ENCODE measurements at regions not wholly inside any gene's neighbourhood (a gene's known extent, or its start where the extent isn't known, plus 50 kb on each side); places are given as distances from the start of the nearest gene placed in this dataset.

DNA sequence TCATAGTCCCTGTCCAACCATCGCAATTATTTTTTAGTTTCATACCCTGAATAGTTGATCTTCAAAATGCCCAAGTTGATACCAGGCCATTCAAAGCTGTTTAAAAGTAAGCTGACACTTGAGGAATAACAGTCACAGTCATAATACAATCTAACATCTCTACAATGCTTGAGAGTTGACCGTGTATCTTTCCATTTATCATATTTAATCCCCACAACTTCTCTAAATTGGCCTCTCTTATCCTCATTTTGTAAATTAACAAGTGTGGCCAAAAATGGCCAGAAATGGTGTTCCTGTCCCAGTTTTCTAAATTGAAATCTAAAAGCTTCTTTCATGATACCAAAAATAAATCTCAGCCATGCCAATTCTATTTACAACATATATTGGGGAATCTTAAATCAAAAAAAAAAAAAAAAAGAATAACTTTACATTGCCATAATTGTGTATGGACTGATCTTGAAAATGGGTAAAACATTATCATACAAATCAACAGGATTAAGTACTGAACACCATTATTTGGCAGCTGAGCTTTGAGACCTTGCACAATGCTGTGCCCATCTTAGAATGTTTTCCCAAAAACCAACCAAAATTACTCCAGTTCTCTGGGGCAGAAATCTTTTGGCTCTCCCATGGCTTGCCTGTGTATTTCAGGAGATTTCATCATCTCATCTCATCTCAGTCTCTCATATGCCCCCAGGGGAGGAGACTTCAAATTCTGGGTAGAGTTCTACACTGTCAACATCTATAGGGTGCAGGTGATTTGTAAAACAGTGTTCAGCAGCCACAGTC lies 448.7 kb upstream of the JARID2 start:
- H3K79me2 ChIP-seq: no peaks in the 10 kb centered on the region
- no peak overlapping the region for H3K4me3 ChIP-seq (ENCODE audit: low read depth, low read length)
- TF ChIP-seq, protein P1, sequence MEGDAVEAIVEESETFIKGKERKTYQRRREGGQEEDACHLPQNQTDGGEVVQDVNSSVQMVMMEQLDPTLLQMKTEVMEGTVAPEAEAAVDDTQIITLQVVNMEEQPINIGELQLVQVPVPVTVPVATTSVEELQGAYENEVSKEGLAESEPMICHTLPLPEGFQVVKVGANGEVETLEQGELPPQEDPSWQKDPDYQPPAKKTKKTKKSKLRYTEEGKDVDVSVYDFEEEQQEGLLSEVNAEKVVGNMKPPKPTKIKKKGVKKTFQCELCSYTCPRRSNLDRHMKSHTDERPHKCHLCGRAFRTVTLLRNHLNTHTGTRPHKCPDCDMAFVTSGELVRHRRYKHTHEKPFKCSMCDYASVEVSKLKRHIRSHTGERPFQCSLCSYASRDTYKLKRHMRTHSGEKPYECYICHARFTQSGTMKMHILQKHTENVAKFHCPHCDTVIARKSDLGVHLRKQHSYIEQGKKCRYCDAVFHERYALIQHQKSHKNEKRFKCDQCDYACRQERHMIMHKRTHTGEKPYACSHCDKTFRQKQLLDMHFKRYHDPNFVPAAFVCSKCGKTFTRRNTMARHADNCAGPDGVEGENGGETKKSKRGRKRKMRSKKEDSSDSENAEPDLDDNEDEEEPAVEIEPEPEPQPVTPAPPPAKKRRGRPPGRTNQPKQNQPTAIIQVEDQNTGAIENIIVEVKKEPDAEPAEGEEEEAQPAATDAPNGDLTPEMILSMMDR (IDR thresholded peaks at IDR 0.05): no peak
- no peak overlapping the region for H3K9ac ChIP-seq
- H3K9me3 ChIP-seq (ENCODE audit: control insufficient read depth, low read length): no peaks in the 10 kb centered on the region
- no peak overlapping the region for H3K4me2 ChIP-seq (ENCODE audit: low read length)
- H3K27me3 ChIP-seq (ENCODE audit: control insufficient read depth, insufficient read depth, low read length): no peaks in the 10 kb centered on the region
- H3K27ac ChIP-seq: no peak overlapping the region
- H3K36me3 ChIP-seq (ENCODE audit: control insufficient read depth, insufficient read depth, low read length): no peaks in the 10 kb centered on the region
- no peak overlapping the region for H2AFZ ChIP-seq
- H3K4me1 ChIP-seq: no peaks in the 10 kb centered on the region

DNA sequence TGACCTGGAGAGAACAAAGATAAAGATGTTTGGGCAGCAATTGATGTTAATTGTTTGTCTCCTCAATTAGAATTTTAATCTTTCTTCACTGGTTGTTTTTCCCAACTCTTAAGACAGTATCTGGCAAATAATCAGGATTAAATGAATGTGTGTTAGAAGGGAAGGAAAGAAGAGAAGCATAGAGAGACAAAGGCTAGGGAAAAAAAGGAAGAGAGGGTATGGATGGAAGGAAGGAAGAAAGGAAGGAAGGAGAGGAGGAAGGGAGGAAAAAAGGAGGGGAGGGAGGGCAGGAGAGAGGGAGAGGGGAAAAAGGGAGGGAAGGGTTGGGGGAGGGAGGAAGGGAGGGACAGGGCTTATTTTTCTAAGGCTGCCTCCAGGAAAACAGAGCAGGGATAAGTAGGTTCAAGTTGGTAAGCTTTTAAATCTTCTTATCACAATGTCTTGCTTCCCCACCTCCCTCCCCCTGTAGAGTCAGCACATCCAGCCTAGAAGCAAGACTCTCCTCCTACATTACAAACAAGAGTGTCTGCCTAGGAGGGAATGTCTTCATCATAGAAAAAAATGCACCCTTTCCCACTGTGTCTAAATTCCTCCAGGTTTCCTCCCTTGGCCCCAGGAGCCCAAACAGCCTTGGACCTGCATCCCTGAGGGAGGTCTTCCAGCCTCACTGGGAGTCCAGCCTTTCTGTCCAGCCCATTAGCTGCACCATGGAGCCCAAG lies 447.8 kb upstream of the JARID2 start:
- no peaks in the 10 kb centered on the region for H3K36me3 ChIP-seq (ENCODE audit: control insufficient read depth, insufficient read depth, low read length)
- no peaks in the 10 kb centered on the region for H3K27me3 ChIP-seq (ENCODE audit: control insufficient read depth, insufficient read depth, low read length)
- no peak overlapping the region for H3K27ac ChIP-seq
- H3K9ac ChIP-seq: no peak overlapping the region
- H2AFZ ChIP-seq: no peak overlapping the region
- no peak overlapping the region for H3K4me3 ChIP-seq (ENCODE audit: low read depth, low read length)
- H3K79me2 ChIP-seq: no peaks in the 10 kb centered on the region
- H3K4me2 ChIP-seq (ENCODE audit: low read length): no peak overlapping the region
- TF ChIP-seq, protein P1 (IDR thresholded peaks at IDR 0.05): no peak
- H3K4me1 ChIP-seq: no peaks in the 10 kb centered on the region
- no peaks in the 10 kb centered on the region for H3K9me3 ChIP-seq (ENCODE audit: control insufficient read depth, low read length)

DNA sequence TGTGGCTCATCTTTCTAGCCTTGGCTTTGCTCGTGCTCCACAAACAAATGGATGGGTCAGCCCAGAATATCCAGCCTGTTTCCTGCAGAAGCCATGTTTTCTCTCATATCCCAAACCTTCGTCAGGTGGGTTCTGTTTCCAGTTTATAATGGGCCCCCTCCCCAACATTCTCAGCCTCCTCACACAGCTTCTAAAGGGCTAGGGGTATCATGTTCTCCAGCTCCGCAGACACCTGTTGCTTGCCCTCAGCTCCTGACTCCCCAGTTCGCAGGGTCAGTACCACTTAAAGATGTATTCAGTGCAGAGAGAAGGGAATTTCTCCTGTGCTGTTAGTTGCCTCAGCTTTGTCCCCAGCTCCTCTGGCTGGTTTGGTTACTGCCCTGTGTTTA lies 447.3 kb upstream of the JARID2 start:
- TF ChIP-seq, protein P1 (IDR thresholded peaks at IDR 0.05): no peak
- H3K4me1 ChIP-seq: no peaks in the 10 kb centered on the region
- H3K27ac ChIP-seq: no peak overlapping the region
- H3K4me2 ChIP-seq (ENCODE audit: low read length): no peak overlapping the region
- H3K9me3 ChIP-seq (ENCODE audit: control insufficient read depth, low read length): no peaks in the 10 kb centered on the region
- no peak overlapping the region for H2AFZ ChIP-seq
- no peak overlapping the region for H3K4me3 ChIP-seq (ENCODE audit: low read depth, low read length)
- H3K36me3 ChIP-seq (ENCODE audit: control insufficient read depth, insufficient read depth, low read length): no peaks in the 10 kb centered on the region
- H3K9ac ChIP-seq: no peak overlapping the region
- H3K27me3 ChIP-seq (ENCODE audit: control insufficient read depth, insufficient read depth, low read length): no peaks in the 10 kb centered on the region
- H3K79me2 ChIP-seq: no peaks in the 10 kb centered on the region

DNA sequence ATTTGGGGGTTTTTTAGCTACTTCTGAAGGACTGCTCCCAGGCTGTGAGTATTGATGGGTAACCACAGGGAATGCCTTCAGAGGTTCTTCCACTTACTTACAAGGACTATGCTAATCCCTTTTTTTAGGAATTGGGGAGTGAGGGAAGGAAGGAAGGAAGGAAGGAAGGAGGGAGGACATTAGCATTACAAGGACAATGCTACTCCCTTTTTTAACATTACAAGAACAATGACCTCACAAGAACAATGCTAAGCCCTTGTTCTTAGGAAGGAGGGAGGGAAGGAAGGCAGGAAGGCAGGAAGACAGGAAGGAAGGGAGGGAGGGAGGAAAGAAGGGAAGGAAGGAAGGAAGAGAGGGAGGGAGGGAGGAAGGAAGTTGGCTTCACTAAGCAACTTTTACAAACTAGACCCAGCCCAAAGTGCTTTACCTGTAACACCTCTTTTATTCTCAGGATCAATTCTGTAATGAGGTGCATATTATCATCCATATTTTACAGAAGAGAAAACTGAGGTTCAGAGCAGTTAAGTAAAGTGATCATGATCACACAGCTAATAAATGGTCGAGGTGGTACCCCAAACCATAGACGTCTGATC lies 446.8 kb upstream of the JARID2 start:
- no peak overlapping the region for H3K9ac ChIP-seq
- H3K4me1 ChIP-seq: no peaks in the 10 kb centered on the region
- no peak overlapping the region for H3K4me2 ChIP-seq (ENCODE audit: low read length)
- H3K27me3 ChIP-seq (ENCODE audit: control insufficient read depth, insufficient read depth, low read length): no peaks in the 10 kb centered on the region
- no peaks in the 10 kb centered on the region for H3K79me2 ChIP-seq
- H3K4me3 ChIP-seq (ENCODE audit: low read depth, low read length): no peak overlapping the region
- no peaks in the 10 kb centered on the region for H3K9me3 ChIP-seq (ENCODE audit: control insufficient read depth, low read length)
- no peak overlapping the region for H3K27ac ChIP-seq
- no peak overlapping the region for H2AFZ ChIP-seq
- no peaks in the 10 kb centered on the region for H3K36me3 ChIP-seq (ENCODE audit: control insufficient read depth, insufficient read depth, low read length)
- TF ChIP-seq, protein P1 (IDR thresholded peaks at IDR 0.05): no peak

Measured in parathyroid adenoma (tissue), 2 donors.